ENCODE measurements at regions not wholly inside any gene's neighbourhood (a gene's known extent, or its start where the extent isn't known, plus 50 kb on each side); places are given as distances from the start of the nearest gene placed in this dataset.

GRCh38 chr20:39885975-39886649, 802.9 kb downstream of the MAFB start:
- Histone ChIP-seq H3K79me2 (ENCODE audit: control insufficient read depth, insufficient read depth, low read length) (no peaks in the 10 kb centered on the region), H3K27ac (ENCODE audit: insufficient read depth, low read depth, low read length) (no peak overlapping the region), H3K4me3 (replicated peaks in 1 of 3; ENCODE audit: insufficient read depth in 1 of 3, low read depth in 1 of 3, low read length in 3 of 3) (no peak overlapping the region), H4K20me1 (replicated peaks; ENCODE audit: control insufficient read depth, extremely low read depth, insufficient read depth, low read length) (no peaks in the 10 kb centered on the region), H3K27me3 (ENCODE audit: control insufficient read depth in 2 of 2, insufficient read depth in 2 of 2, low read length in 2 of 2) (no peaks in the 10 kb centered on the region), H3K4me1 (ENCODE audit: control insufficient read depth, extremely low read depth, insufficient read depth, low read length) (no peaks in the 10 kb centered on the region), H3K36me3 (ENCODE audit: control insufficient read depth in 2 of 2, extremely low read depth in 1 of 2, insufficient read depth in 2 of 2, low read length in 2 of 2) (no peaks in the 10 kb centered on the region), H2AFZ (ENCODE audit: low read depth, low read length) (no peak overlapping the region), H3K9me1 (replicated peaks; ENCODE audit: control insufficient read depth, extremely low read depth, insufficient read depth, low read length) (no peaks in the 10 kb centered on the region), H3K9me3 (replicated peaks; ENCODE audit: control insufficient read depth, insufficient read depth, low read length) (no peaks in the 10 kb centered on the region), H3K4me2 (ENCODE audit: insufficient read depth, low read length) (no peak overlapping the region), H3K9ac (replicated peaks; ENCODE audit: extremely low read depth, insufficient read depth, low read length) (no peak overlapping the region)
- TF ChIP-seq, protein P1, sequence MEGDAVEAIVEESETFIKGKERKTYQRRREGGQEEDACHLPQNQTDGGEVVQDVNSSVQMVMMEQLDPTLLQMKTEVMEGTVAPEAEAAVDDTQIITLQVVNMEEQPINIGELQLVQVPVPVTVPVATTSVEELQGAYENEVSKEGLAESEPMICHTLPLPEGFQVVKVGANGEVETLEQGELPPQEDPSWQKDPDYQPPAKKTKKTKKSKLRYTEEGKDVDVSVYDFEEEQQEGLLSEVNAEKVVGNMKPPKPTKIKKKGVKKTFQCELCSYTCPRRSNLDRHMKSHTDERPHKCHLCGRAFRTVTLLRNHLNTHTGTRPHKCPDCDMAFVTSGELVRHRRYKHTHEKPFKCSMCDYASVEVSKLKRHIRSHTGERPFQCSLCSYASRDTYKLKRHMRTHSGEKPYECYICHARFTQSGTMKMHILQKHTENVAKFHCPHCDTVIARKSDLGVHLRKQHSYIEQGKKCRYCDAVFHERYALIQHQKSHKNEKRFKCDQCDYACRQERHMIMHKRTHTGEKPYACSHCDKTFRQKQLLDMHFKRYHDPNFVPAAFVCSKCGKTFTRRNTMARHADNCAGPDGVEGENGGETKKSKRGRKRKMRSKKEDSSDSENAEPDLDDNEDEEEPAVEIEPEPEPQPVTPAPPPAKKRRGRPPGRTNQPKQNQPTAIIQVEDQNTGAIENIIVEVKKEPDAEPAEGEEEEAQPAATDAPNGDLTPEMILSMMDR (IDR thresholded peaks at IDR 0.05; ENCODE audit: extremely low read depth in 1 of 2, insufficient read depth in 1 of 2, low read depth in 1 of 2, low read length in 2 of 2), result peak; percentile 58
- no peak for TF ChIP-seq FOS (IDR thresholded peaks at IDR 0.05; ENCODE audit: borderline replicate concordance, insufficient read depth, low read length)
- dilution Hi-C loops (cut with MboI; ENCODE audit: extremely low pct_ligation_motif_present, low sequenced_read_pairs) (no loop called here), intact Hi-C loops (cut with micrococcal nuclease) (loop anchor here (1.0 kb wide), 1 partner anchor 804 kb away; no protein-coding TSS in a partner anchor)
- DNase-seq (ENCODE audit: low read depth, low spot score) (peak; percentile 58), FAIRE-seq (peak; percentile 84)
- POLR2A ChIA-PET, result no interaction called here
- CTCF ChIA-PET, result interaction anchor here (0.9 to 3.2 kb wide), 5 partner anchors 12 to 1077 kb away, joined by 3 to 23 read pairs (median 5); partner anchors contain the start of gene MAFB
- BruUV-seq (replicated peaks), result no TSS peak

GRCh38 chr20:39882806-39883205, 806.2 kb downstream of the MAFB start:
- FAIRE-seq (no peak), DNase-seq (ENCODE audit: low read depth, low spot score) (no peak)
- dilution Hi-C loops (cut with MboI; ENCODE audit: extremely low pct_ligation_motif_present, low sequenced_read_pairs) (no loop called here), intact Hi-C loops (cut with micrococcal nuclease) (no loop called here)
- Histone ChIP-seq H3K9ac (replicated peaks; ENCODE audit: extremely low read depth, insufficient read depth, low read length) (no peak overlapping the region), H3K79me2 (ENCODE audit: control insufficient read depth, insufficient read depth, low read length) (no peaks in the 10 kb centered on the region), H3K9me3 (replicated peaks; ENCODE audit: control insufficient read depth, insufficient read depth, low read length) (no peaks in the 10 kb centered on the region), H3K27me3 (ENCODE audit: control insufficient read depth in 2 of 2, insufficient read depth in 2 of 2, low read length in 2 of 2) (peaks cover 0 to 2% of the 10 kb centered on the region in 2 experiments), H3K4me3 (replicated peaks in 1 of 3; ENCODE audit: insufficient read depth in 1 of 3, low read depth in 1 of 3, low read length in 3 of 3) (no peak overlapping the region), H3K9me1 (replicated peaks; ENCODE audit: control insufficient read depth, extremely low read depth, insufficient read depth, low read length) (no peaks in the 10 kb centered on the region), H3K4me1 (ENCODE audit: control insufficient read depth, extremely low read depth, insufficient read depth, low read length) (no peaks in the 10 kb centered on the region), H3K27ac (ENCODE audit: insufficient read depth, low read depth, low read length) (no peak overlapping the region), H3K4me2 (ENCODE audit: insufficient read depth, low read length) (no peak overlapping the region), H2AFZ (ENCODE audit: low read depth, low read length) (no peak overlapping the region), H4K20me1 (replicated peaks; ENCODE audit: control insufficient read depth, extremely low read depth, insufficient read depth, low read length) (no peaks in the 10 kb centered on the region), H3K36me3 (ENCODE audit: control insufficient read depth in 2 of 2, extremely low read depth in 1 of 2, insufficient read depth in 2 of 2, low read length in 2 of 2) (no peaks in the 10 kb centered on the region)
- ChIA-PET CTCF (interaction anchor here (1.2 to 1.5 kb wide), 3 partner anchors 9 to 1080 kb away, joined by 4 to 11 read pairs (median 4); no protein-coding TSS in a partner anchor), POLR2A (no interaction called here)
- TF ChIP-seq, protein P2, sequence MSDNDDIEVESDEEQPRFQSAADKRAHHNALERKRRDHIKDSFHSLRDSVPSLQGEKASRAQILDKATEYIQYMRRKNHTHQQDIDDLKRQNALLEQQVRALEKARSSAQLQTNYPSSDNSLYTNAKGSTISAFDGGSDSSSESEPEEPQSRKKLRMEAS (IDR thresholded peaks at IDR 0.05; ENCODE audit: insufficient read depth, insufficient read length), result no peak
- TF ChIP-seq JUN (IDR thresholded peaks at IDR 0.05; ENCODE audit: borderline replicate concordance, insufficient read depth, insufficient read length, low read depth) (no peak), MYC (IDR thresholded peaks at IDR 0.05; ENCODE audit: low read depth, low read length) (no peak), EZH2 (IDR thresholded peaks at IDR 0.05; ENCODE audit: borderline replicate concordance, low read depth, low read length, severe bottlenecking) (no peak), FOS (IDR thresholded peaks at IDR 0.05; ENCODE audit: borderline replicate concordance, insufficient read depth, low read length) (no peak), POLR2A (IDR thresholded peaks at IDR 0.05; ENCODE audit: low read depth, low read length) (no peak), POLR2AphosphoS5 (IDR thresholded peaks at IDR 0.05; ENCODE audit: insufficient read depth, low read depth, low read length) (no peak), GATA2 (IDR thresholded peaks at IDR 0.05; ENCODE audit: insufficient read depth, insufficient read length, low read depth, low read length) (no peak)
- TF ChIP-seq, protein P1 (IDR thresholded peaks at IDR 0.05; ENCODE audit: extremely low read depth in 1 of 2, insufficient read depth in 1 of 2, low read depth in 1 of 2, low read length in 2 of 2), result no peak
- BruUV-seq (replicated peaks), result no TSS peak
